HG03575 (cell line): ENCODE measurements at regions not wholly inside any gene's neighbourhood (a gene's known extent, or its start where the extent isn't known, plus 50 kb on each side); places are given as distances from the start of the nearest gene placed in this dataset.

Source experiments
- ATAC-seq: cut with Tn5 transposase; IDR thresholded peaks from one replicate; pipeline ENCODE4 v1.9.1; 2021; ENCODE audit not compliant: unreplicated experiment, insufficient number of reproducible peaks, low FRiP score; ENCODE audit errors: extremely low read depth

DNA sequence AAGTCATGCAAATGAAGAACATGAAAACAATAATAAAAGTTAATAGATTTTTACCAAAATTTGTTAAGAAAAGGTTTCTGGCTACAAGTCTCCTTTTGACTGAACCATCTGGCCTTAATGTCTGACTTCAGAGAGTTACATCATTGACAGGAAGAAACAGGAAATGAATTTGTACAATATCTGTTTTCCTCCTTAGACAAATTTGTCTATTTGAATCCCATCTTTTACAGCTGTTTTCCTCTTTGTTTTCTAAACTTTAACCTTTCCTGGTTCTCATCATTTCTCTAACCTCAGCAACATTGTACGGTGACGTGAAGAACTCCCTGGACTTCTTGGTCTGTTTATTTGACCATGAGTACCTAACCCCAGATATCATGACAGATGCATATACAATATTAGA lies 567.5 kb upstream of the RIOK2 start:
- no peak for ATAC-seq

DNA sequence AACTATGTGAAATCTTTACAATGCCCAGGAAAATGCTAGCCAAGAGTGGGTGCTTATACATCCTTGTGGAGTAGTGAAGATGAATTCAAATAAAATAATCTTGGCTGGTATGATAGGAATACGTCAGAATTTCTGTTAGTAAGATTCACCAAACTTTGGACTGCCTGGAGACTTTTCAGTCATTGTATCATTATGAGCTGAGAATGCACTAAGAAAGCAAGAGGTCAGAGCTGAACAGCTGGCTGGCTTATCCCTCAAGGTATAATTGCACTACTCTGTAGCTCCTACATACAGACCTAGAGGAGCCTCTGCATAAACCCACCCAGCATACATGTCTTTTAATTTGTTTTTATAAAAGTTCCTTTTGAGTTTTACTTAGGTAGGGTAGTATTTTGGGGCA lies 568.5 kb upstream of the RIOK2 start:
- ATAC-seq, result no peak

DNA sequence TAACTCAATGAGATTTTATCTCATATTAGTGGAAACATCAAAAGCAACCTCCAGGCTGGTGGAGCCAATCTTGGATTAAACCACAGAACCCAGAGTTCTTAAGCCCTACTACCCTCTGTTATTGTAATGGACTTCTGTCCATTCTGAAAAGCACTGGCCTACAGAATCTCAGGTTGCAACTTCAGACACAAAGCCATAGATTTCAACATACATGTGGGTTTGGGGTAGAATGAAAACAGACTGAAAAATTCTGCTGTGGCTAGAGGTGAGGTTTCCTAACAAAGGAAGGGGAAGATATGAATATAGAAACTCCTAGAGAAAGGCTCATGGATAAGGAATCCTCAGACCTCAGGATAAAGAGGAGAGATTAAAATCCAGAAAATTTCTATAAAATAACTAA lies 569.8 kb upstream of the RIOK2 start:
- no peak for ATAC-seq

DNA sequence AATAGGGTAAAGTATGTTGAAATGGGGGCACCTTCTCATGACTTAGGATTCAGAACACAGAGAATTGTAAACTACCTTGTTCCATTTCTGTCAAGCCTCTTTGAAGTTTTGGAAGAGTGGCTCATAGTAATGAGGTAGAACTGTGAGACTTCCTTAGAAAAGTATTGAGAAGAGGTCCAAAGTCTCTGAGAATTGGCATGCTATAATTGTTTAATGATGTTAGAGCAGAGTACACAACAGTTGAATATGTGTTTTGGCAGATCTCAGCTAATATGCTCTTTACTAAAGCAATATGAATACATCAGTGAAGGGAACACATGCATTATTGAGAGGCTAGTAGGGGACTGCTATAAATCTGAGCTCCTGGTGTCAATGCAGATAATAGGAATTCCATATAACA lies 579.4 kb upstream of the RIOK2 start:
- ATAC-seq, result no peak

- ATAC-seq, result no peak
These were observed 581.7 kb upstream of the RIOK2 start for GRCh38 chr5:97764700-97765099.

DNA sequence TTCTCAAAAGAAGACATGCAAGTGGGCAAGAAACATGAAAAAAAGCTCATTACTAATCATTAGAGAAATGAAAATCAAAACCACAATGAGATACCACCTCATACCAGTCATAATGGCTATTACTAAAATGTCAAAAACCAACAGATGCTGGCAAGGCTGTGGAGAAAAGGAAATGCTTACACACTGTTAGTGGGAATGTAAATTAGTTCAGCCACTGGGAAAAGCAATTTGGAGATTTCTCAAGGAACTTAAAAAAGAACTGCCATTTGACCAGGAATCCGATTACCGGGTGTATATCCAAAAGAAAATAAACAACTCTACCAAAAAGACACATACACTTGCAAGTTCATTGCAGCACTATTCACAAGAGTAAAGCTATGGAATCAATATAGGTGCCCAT lies 595.4 kb upstream of the RIOK2 start:
- no peak for ATAC-seq

DNA sequence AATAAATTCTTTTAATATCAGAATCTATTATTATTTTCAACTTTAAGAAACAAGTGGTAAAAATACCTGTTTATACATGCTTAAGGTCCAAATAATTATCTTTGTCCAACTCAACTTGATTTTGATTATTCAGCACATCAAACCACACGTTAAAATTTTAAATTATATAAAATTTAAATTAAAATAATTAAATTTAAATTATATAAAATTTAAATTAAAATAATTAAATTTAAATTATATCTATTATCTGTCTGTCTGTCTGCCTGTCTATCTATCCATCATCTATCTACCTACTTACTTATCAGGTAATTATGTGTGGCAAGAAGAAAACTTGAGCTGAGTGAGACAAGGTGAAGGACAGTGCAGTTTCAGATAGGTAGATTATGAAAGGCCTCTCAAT lies 605.3 kb upstream of the RIOK2 start:
- ATAC-seq, result no peak

- ATAC-seq, result no peak
These were observed 615.0 kb upstream of the RIOK2 start for GRCh38 chr5:97797994-97798451.

- ATAC-seq, result no peak
These were observed 618.4 kb upstream of the RIOK2 start for GRCh38 chr5:97801461-97801860.

DNA sequence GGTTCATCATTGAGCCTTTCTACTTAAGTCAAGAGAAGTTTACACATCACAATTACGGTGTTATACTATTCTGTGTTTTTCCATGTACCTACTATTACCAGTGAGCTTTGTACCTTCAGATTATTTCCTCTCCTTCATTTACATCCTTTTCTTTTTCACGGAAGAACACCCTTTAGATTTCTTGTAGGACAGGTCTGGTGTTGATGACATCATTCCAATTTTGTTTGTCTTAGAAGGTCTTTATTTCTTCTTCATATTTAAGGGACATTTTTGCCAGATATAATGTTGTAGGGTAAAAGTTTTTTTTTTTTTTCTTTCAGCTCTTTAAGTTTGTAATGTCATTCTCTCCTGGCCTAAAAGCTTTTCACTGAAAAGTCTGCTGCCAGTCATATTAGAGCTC lies 637.1 kb upstream of the RIOK2 start:
- ATAC-seq, result no peak

- ATAC-seq, result no peak
These were observed 649.7 kb upstream of the RIOK2 start for GRCh38 chr5:97832645-97833296.

GRCh38 chr5:97834561-97834960 lies 651.5 kb upstream of the RIOK2 start:
- no peak for ATAC-seq

- ATAC-seq, result no peak
These were observed 652.1 kb upstream of the RIOK2 start for GRCh38 chr5:97835112-97835511.

DNA sequence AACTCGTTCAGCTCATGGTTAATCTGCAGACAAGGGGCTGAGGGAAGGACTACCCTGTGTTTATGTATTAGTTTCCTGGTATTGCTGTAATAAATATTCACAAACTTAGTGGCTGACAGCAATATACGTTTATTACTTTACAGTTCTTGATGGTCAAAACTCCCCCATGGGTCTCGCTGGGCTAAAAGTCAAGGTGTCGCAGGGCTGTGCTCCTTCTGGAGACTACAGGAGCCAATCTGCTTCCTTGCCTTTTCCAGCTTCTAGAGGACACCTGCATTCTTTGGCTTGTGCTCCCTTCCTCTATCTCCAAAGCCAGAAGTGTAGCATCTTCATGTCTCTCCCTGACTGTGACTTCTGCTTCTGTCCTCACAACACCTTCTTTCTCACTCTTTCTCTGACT lies 653.8 kb upstream of the RIOK2 start:
- ATAC-seq, result no peak

- ATAC-seq, result peak; percentile 98
These were observed 655.2 kb upstream of the RIOK2 start for GRCh38 chr5:97838214-97838613.

GRCh38 chr5:97839341-97840086 lies 656.5 kb upstream of the RIOK2 start:
- no peak for ATAC-seq

- no peak for ATAC-seq
These were observed 657.6 kb upstream of the RIOK2 start for GRCh38 chr5:97840643-97841042.

DNA sequence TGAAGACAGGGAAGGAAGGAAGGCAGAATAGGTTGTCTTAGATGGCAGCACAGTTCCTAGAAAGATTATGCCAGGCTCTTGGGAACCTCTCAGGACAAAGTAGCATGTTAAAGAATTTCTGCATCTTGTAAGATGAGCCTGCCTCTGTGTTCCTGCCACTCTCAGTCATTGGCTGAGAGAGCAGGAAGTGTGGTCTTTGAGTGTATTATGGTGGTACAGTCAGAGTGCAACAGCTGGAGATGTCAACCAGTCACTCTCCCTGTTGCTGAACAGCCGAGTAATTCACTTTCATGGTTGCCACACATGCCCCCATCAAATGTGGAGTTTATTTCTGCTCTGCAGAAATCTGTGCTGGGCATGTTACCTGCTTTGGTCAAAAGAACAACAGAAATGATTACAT lies 659.6 kb upstream of the RIOK2 start:
- no peak for ATAC-seq

GRCh38 chr5:97844797-97845196 lies 661.8 kb upstream of the RIOK2 start:
- ATAC-seq, result no peak

DNA sequence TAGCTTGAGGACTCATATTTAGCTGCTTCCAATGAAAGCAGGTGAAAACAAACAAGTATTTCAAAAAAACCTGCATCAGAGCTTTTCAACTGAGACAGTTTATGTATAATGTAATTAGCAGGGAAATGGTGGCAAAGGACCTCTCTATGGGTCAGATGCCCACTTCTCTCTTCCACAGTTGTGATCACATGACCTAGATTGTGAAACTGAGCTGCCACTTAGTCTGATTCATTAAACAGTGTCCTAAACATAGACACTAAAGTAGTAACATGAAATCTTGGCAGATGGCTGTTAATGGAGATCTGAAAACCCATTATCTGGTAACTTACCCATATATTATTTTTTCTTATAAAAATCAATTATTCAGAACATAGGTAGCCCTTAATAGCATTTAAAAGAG lies 663.6 kb upstream of the RIOK2 start:
- ATAC-seq, result no peak
